Esophagus squamous epithelium (tissue), 5 donors: ENCODE measurements at regions not wholly inside any gene's neighbourhood (a gene's known extent, or its start where the extent isn't known, plus 50 kb on each side); places are given as distances from the start of the nearest gene placed in this dataset.

ENCODE experiments used
- DNase-seq: peaks from one replicate; lab custom pipeline; 2025; lab: John Stamatoyannopoulos, UW
- H3K27ac ChIP-seq, 4 donors: fragments of 200-600 bp; sonication (generic); one replicate each; pipeline ENCODE4 v1.5.1; 2016 to 2019; ENCODE audit warnings: mild to moderate bottlenecking in 1 of 4
- H3K27me3 ChIP-seq, 4 donors: fragments of 200-600 bp; sonication (generic); 1 replicate in 3 of 4; 2 replicates in 1 of 4; pipeline versions ENCODE4 v1.5.1 to v1.6.0; 2017 to 2021; ENCODE audit warnings: antibody characterized with exemption in 1 of 4
- H3K36me3 ChIP-seq, 3 donors: fragments of 200-600 bp; sonication (generic); one replicate each; pipeline ENCODE4 v1.5.1; 2016 to 2019
- H3K4me1 ChIP-seq, 3 donors: fragments of 200-600 bp; sonication (generic); one replicate each; pipeline ENCODE4 v1.5.1; 2017 to 2019
- H3K4me3 ChIP-seq, 4 donors: fragments of 200-600 bp; sonication (generic); 1 replicate in 3 of 4; 2 replicates in 1 of 4; pipeline ENCODE4 v1.5.1; 2016 to 2019; ENCODE audit warnings: mild to moderate bottlenecking in 2 of 4, moderate library complexity in 1 of 4
- H3K9me3 ChIP-seq, 3 donors: fragments of 200-600 bp; sonication (generic); one replicate each; pipeline ENCODE4 v1.5.1; 2016 to 2019
- CTCF ChIP-seq, 6 experiments: fragments of 450-650 bp in 4 of 6; fragments of 200-600 bp in 2 of 6; sonication (generic) in 2 of 6; IDR thresholded peaks; one replicate each; pipeline ENCODE4 v1.5.1; 2016 to 2019; ENCODE audit warnings: antibody characterized with exemption in 6 of 6, mild to moderate bottlenecking in 4 of 6, moderate library complexity in 4 of 6
- POLR2A ChIP-seq, 4 donors: fragments of 450-650 bp; IDR thresholded peaks; one replicate each; pipeline ENCODE4 v1.6.1; 2017; ENCODE audit warnings: antibody characterized with exemption in 4 of 4, mild to moderate bottlenecking in 4 of 4, moderate library complexity in 3 of 4
- WGBS, 2 donors: methylation state at CpG; one replicate each; pipeline ENCODE4 v1.1.5; 2018; 5-methylcytosine and 5-hydroxymethylcytosine counted together
- intact Hi-C: fragments of 100-400 bp; cut with DNase I; formaldehyde crosslinking; loops from one replicate; pipeline ENCODE4 v1.15.0; 2022
- donor health status: DM: yes; HTN: yes; CAD: no.

GRCh38 chr10:2475711-2476217 is 591.6 kb upstream of the PFKP start:
- H3K27ac ChIP-seq: no peak overlapping the region
- DNase-seq: no peak
- 49 to 71% methylated on average over 6 of the region's 6 CpGs for WGBS, 2 donors
- intact Hi-C loops: no loop called here
- H3K4me3 ChIP-seq: no peak overlapping the region
- no peaks in the 10 kb centered on the region for H3K27me3 ChIP-seq
- H3K4me1 ChIP-seq: no peaks in the 10 kb centered on the region
- H3K36me3 ChIP-seq: no peaks in the 10 kb centered on the region
- H3K9me3 ChIP-seq: no peaks in the 10 kb centered on the region
- TF ChIP-seq POLR2A (IDR thresholded peaks at IDR 0.05) (no peak), CTCF (IDR thresholded peaks at IDR 0.05) (no peak)

- TF ChIP-seq POLR2A (IDR thresholded peaks at IDR 0.05) (no peak), CTCF (IDR thresholded peaks at IDR 0.05) (no peak)
- Histone ChIP-seq H3K27ac (no peak overlapping the region), H3K27me3 (no peaks in the 10 kb centered on the region), H3K4me3 (no peak overlapping the region), H3K9me3 (no peaks in the 10 kb centered on the region), H3K36me3 (no peaks in the 10 kb centered on the region), H3K4me1 (no peaks in the 10 kb centered on the region)
- 61 to 78% methylated on average over 1 of the region's 1 CpG for WGBS, 2 donors
- no peak for DNase-seq
- intact Hi-C loops: no loop called here
These were observed 595.5 kb upstream of the PFKP start for GRCh38 chr10:2471811-2472210.

- H3K36me3 ChIP-seq: no peaks in the 10 kb centered on the region
- 38 to 65% methylated on average over 2 of the region's 2 CpGs for WGBS, 2 donors
- TF ChIP-seq POLR2A (IDR thresholded peaks at IDR 0.05) (no peak), CTCF (IDR thresholded peaks at IDR 0.05) (no peak)
- no peaks in the 10 kb centered on the region for H3K4me1 ChIP-seq
- H3K27me3 ChIP-seq: no peaks in the 10 kb centered on the region
- no peak for DNase-seq
- H3K27ac ChIP-seq: no peak overlapping the region
- intact Hi-C loops: no loop called here
- H3K4me3 ChIP-seq: no peak overlapping the region
- H3K9me3 ChIP-seq: no peaks in the 10 kb centered on the region
These were observed 597.5 kb upstream of the PFKP start for GRCh38 chr10:2469802-2470201.

GRCh38 chr10:2464483-2464882 is 602.9 kb upstream of the PFKP start:
- intact Hi-C loops: no loop called here
- H3K4me1 ChIP-seq: no peaks in the 10 kb centered on the region
- H3K27ac ChIP-seq: no peak overlapping the region
- no peaks in the 10 kb centered on the region for H3K36me3 ChIP-seq
- no peaks in the 10 kb centered on the region for H3K9me3 ChIP-seq
- no peak for DNase-seq
- TF ChIP-seq CTCF (IDR thresholded peaks at IDR 0.05) (no peak), POLR2A (IDR thresholded peaks at IDR 0.05) (no peak)
- H3K27me3 ChIP-seq: no peaks in the 10 kb centered on the region
- no peak overlapping the region for H3K4me3 ChIP-seq

- no peak overlapping the region for H3K4me3 ChIP-seq
- H3K27ac ChIP-seq: no peak overlapping the region
- no peak for DNase-seq
- no peak for TF ChIP-seq POLR2A (IDR thresholded peaks at IDR 0.05)
- TF ChIP-seq CTCF (IDR thresholded peaks at IDR 0.05): no peak
- H3K27me3 ChIP-seq: no peaks in the 10 kb centered on the region
- H3K9me3 ChIP-seq: no peaks in the 10 kb centered on the region
- 57 to 64% methylated on average over 1 of the region's 1 CpG for whole genome bisulfite sequencing, 2 donors
- H3K4me1 ChIP-seq: no peaks in the 10 kb centered on the region
- intact Hi-C loops: no loop called here
- no peaks in the 10 kb centered on the region for H3K36me3 ChIP-seq
These were observed 604.0 kb upstream of the PFKP start for GRCh38 chr10:2463316-2463715.
